K562 (cell line): ENCODE measurements at regions not wholly inside any gene's neighbourhood (a gene's known extent, or its start where the extent isn't known, plus 50 kb on each side); places are given as distances from the start of the nearest gene placed in this dataset.

ENCODE experiments used
- ATAC-seq: fragments of 200-7000 bp; cut with Tn5 transposase; 3 replicates; pipeline ENCODE4 v1.9.1; 2020; ENCODE audit warnings: moderate library complexity
- BruUV-seq: library from RNA; stranded (reverse); fragments of 400-500 nt; replicated peaks from 2 replicates; lab custom pipeline; 2021; lab: Mats Ljungman, UMichigan
- CTCF ChIA-PET: fragments of 300-600 bp; formaldehyde crosslinking; extraction: SDS; loops from one replicate; lab custom pipeline; 2021; ENCODE audit warnings: low intra/inter-chr PET ratio; lab: Yijun Ruan, JAX
- POLR2A ChIA-PET: fragments of 300-600, 350-650 bp; sonication (Branson Sonifier 250); formaldehyde crosslinking; extraction: SDS; loops from one replicate; lab custom pipeline; 2021; ENCODE audit warnings: antibody characterized with exemption, inconsistent platforms; lab: Yijun Ruan, JAX
- DNase-seq, 4 experiments: peaks; one replicate each; pipeline versions ENCODE4 v3.0.0 to v3.0.0-alpha.2; 2011 to 2018; ENCODE audit warnings: low spot score in 3 of 4, mixed read lengths in 3 of 4; ENCODE audit errors: extremely low read depth in 1 of 4
- FAIRE-seq: peaks from 2 replicates; lab custom pipeline; 2011; peaks lifted over from hg19 to GRCh38; lab: Jason Lieb, UNC
- H2AFZ ChIP-seq: 2 replicates; pipeline ENCODE4 v1.6.0; 2011; ENCODE audit warnings: low read depth, low read length, control low read depth, inconsistent platforms
- H3K27ac ChIP-seq: fragments of 200-600 bp; 3 replicates; pipeline ENCODE4 v1.8.0; 2011; ENCODE audit warnings: low read depth, mild to moderate bottlenecking, control low read depth, inconsistent platforms, low read length, moderate library complexity, mixed read lengths; ENCODE audit errors: extremely low read depth
- H3K27me3 ChIP-seq, 2 experiments: fragments of 300-600 bp in 1 of 2; 2 replicates in 1 of 2; 3 replicates in 1 of 2; pipeline versions ENCODE4 v1.6.0 to v1.8.0; 2011; ENCODE audit warnings: inconsistent platforms in 2 of 2, low read length in 2 of 2, mild to moderate bottlenecking in 1 of 2, mixed read lengths in 1 of 2, moderate library complexity in 1 of 2; ENCODE audit not compliant: control insufficient read depth in 2 of 2, insufficient read depth in 2 of 2
- H3K36me3 ChIP-seq: fragments of 300-600 bp; 3 replicates; pipeline ENCODE4 v1.8.0; 2011; ENCODE audit warnings: mild to moderate bottlenecking, low read length, inconsistent platforms; ENCODE audit not compliant: control insufficient read depth, insufficient read depth
- H3K4me1 ChIP-seq, 2 experiments: fragments of 200-600 bp in 1 of 2; replicated peaks in 1 of 2; 2 replicates in 1 of 2; 3 replicates in 1 of 2; pipeline versions ENCODE4 v1.5.1 to v1.8.0; 2011; ENCODE audit warnings: inconsistent platforms in 2 of 2, low read length in 2 of 2, mild to moderate bottlenecking in 1 of 2, mixed read lengths in 1 of 2, moderate library complexity in 1 of 2; ENCODE audit not compliant: control insufficient read depth in 2 of 2, insufficient read depth in 2 of 2
- H3K4me2 ChIP-seq: 2 replicates; pipeline ENCODE4 v1.6.1; 2011; ENCODE audit warnings: low read length, control low read depth, inconsistent platforms, mixed read lengths; ENCODE audit not compliant: insufficient read depth
- H3K4me3 ChIP-seq: fragments of 200-600 bp; sonication (generic), shearing (Covaris generic); 2 replicates; pipeline ENCODE4 v1.5.1; 2016; ENCODE audit warnings: control low read depth, inconsistent platforms
- H3K79me2 ChIP-seq: fragments of 200-600 bp; 3 replicates; pipeline ENCODE4 v1.8.0; 2011; ENCODE audit warnings: low read length, inconsistent platforms; ENCODE audit not compliant: control insufficient read depth, insufficient read depth
- H3K9ac ChIP-seq, 2 experiments: 2 replicates each; pipeline versions ENCODE4 v1.6.0 to v1.6.1; 2011; ENCODE audit warnings: low read depth in 2 of 2, low read length in 2 of 2, control low read depth in 1 of 2, inconsistent platforms in 1 of 2, mild to moderate bottlenecking in 1 of 2, mixed read lengths in 1 of 2; ENCODE audit not compliant: insufficient read depth in 1 of 2
- H3K9me1 ChIP-seq: one replicate; pipeline ENCODE4 v1.6.0; 2011; ENCODE audit warnings: inconsistent platforms, mild to moderate bottlenecking, low read length, moderate library complexity; ENCODE audit not compliant: control insufficient read depth, insufficient read depth
- H3K9me3 ChIP-seq: replicated peaks from 2 replicates; pipeline ENCODE4 v1.5.1; 2011; ENCODE audit warnings: low read depth, low read length, inconsistent platforms; ENCODE audit not compliant: control insufficient read depth, insufficient read depth
- H4K20me1 ChIP-seq: replicated peaks from 2 replicates; pipeline ENCODE4 v1.6.1; 2011; ENCODE audit warnings: low read length, inconsistent platforms, mixed read lengths; ENCODE audit not compliant: control insufficient read depth, insufficient read depth
- CHAMP1 ChIP-seq: fragments of 450-650 bp; IDR thresholded peaks from 2 replicates; pipeline ENCODE4 v1.6.1; 2016; ENCODE audit warnings: mild to moderate bottlenecking
- E4F1 ChIP-seq: fragments of 250-450 bp; sonication (Bioruptor Pico); IDR thresholded peaks from 2 replicates; pipeline ENCODE4 v1.5.0; 2021; ENCODE audit warnings: mild to moderate bottlenecking, borderline replicate concordance
- HMGXB4 ChIP-seq: sonication (generic); formaldehyde crosslinking; IDR thresholded peaks from 2 replicates; pipeline ENCODE4 v1.8.1; 2023; ENCODE audit warnings: mild to moderate bottlenecking, missing genetic modification reagents
- KAT7 ChIP-seq: sonication (generic); formaldehyde crosslinking; IDR thresholded peaks from 2 replicates; pipeline ENCODE4 v1.8.0; 2022; ENCODE audit warnings: missing genetic modification reagents, mild to moderate bottlenecking, borderline replicate concordance
- PHB2 ChIP-seq: fragments of 450-650 bp; IDR thresholded peaks from 2 replicates; pipeline ENCODE4 v1.6.1; 2017; ENCODE audit warnings: low read depth
- ZBTB9 ChIP-seq: fragments of 450-650 bp; formaldehyde crosslinking; IDR thresholded peaks from 2 replicates; pipeline ENCODE4 v1.4.0; 2020; ENCODE audit warnings: mild to moderate bottlenecking, moderate library complexity
- ZNF395 ChIP-seq: fragments of 200-800 bp; sonication (Bioruptor generic); IDR thresholded peaks from 2 replicates; pipeline ENCODE4 v1.6.1; 2017; ENCODE audit warnings: missing genetic modification characterization, missing compliant biosample characterization
- ZNF655 ChIP-seq: fragments of 250-450 bp; sonication (Bioruptor Pico); IDR thresholded peaks from 2 replicates; pipeline ENCODE4 v1.5.0; 2021
- WGBS: fragments of 100-300 bp; shearing (Covaris generic); methylation state at CpG from one replicate; pipeline ENCODE4 v1.1.6; 2016; ENCODE audit warnings: low coverage, mixed read lengths; ENCODE audit not compliant: insufficient coverage; ENCODE audit errors: missing lambda C conversion rate; 5-methylcytosine and 5-hydroxymethylcytosine counted together
- in situ Hi-C: fragments of 300-500 bp; cut with MboI; formaldehyde crosslinking; loops from 4 replicates; pipeline ENCODE4 v1.15.0; 2018; ENCODE audit warnings: inconsistent platforms, mixed read lengths
- intact Hi-C: fragments of 100-400 bp; cut with micrococcal nuclease; formaldehyde crosslinking; loops from 2 replicates; pipeline ENCODE4 v1.14.2; 2022

GRCh38 chr16:62720651-62721050 lies 684.4 kb upstream of the CDH8 start:
- POLR2A ChIA-PET: no interaction called here
- CTCF ChIA-PET: no interaction called here
- H3K79me2 ChIP-seq: no peaks in the 10 kb centered on the region
- no peaks in the 10 kb centered on the region for H4K20me1 ChIP-seq
- H3K36me3 ChIP-seq: no peaks in the 10 kb centered on the region
- 0% methylated on average over 5 of the region's 5 CpGs for WGBS
- BruUV-seq: no TSS peak
- no peaks in the 10 kb centered on the region for H3K9me1 ChIP-seq
- ATAC-seq (no peak), FAIRE-seq (no peak), DNase-seq (no peak)
- in situ Hi-C loops (no loop called here), intact Hi-C loops (no loop called here)
- no peak overlapping the region for H3K9ac ChIP-seq
- no peak overlapping the region for H2AFZ ChIP-seq
- H3K4me1 ChIP-seq: no peaks in the 10 kb centered on the region
- no peak overlapping the region for H3K4me3 ChIP-seq
- no peaks in the 10 kb centered on the region for H3K27me3 ChIP-seq
- H3K4me2 ChIP-seq: no peak overlapping the region
- H3K27ac ChIP-seq: no peak overlapping the region
- H3K9me3 ChIP-seq: no peaks in the 10 kb centered on the region
- no peak for TF ChIP-seq KAT7 (CRISPR knock-in tag)
- TF ChIP-seq HMGXB4: no peak
- TF ChIP-seq ZNF395 (CRISPR knock-in tag): no peak
- no peak for TF ChIP-seq ZBTB9
- no peak for TF ChIP-seq CHAMP1
- no peak for TF ChIP-seq PHB2
- TF ChIP-seq E4F1 (CRISPR knock-in tag): no peak
- no peak for TF ChIP-seq ZNF655
